GM19468 (cell line): ENCODE measurements at regions not wholly inside any gene's neighbourhood (a gene's known extent, or its start where the extent isn't known, plus 50 kb on each side); places are given as distances from the start of the nearest gene placed in this dataset.

Experiments
- ATAC-seq: cut with Tn5 transposase; IDR thresholded peaks from one replicate; pipeline ENCODE4 v1.9.1; 2021; ENCODE audit warnings: mild to moderate bottlenecking, moderate library complexity, moderate number of reproducible peaks; ENCODE audit not compliant: unreplicated experiment; ENCODE audit errors: extremely low read depth

GRCh38 chr15:66923438-66923881, 141.9 kb upstream of the SMAD3 start:
- ATAC-seq, result no peak

- no peak for ATAC-seq
Observed at GRCh38 chr15:66924889-66925288, 140.5 kb upstream of the SMAD3 start.

- ATAC-seq, result no peak
Observed at GRCh38 chr15:66925721-66926120, 139.7 kb upstream of the SMAD3 start.

GRCh38 chr15:66927201-66928077, 138.0 kb upstream of the SMAD3 start:
- no peak for ATAC-seq

- ATAC-seq, result no peak
Observed at GRCh38 chr15:66928101-66928500, 137.3 kb upstream of the SMAD3 start.

GRCh38 chr15:66928784-66929183, 136.6 kb upstream of the SMAD3 start:
- no peak for ATAC-seq

- ATAC-seq, result no peak
Observed at GRCh38 chr15:66929843-66930402, 135.5 kb upstream of the SMAD3 start.

- no peak for ATAC-seq
Observed at GRCh38 chr15:66931768-66932633, 133.4 kb upstream of the SMAD3 start.

- no peak for ATAC-seq
Observed at GRCh38 chr15:66932634-66933024, 132.8 kb upstream of the SMAD3 start.

- ATAC-seq, result no peak
Observed at GRCh38 chr15:66933932-66934867, 131.2 kb upstream of the SMAD3 start.

GRCh38 chr15:66934868-66935520, 130.4 kb upstream of the SMAD3 start:
- ATAC-seq, result no peak

- no peak for ATAC-seq
Observed at GRCh38 chr15:66935688-66936087, 129.7 kb upstream of the SMAD3 start.

GRCh38 chr15:66936109-66936860, 129.1 kb upstream of the SMAD3 start:
- ATAC-seq, result no peak

GRCh38 chr15:66936861-66937582, 128.4 kb upstream of the SMAD3 start:
- no peak for ATAC-seq

GRCh38 chr15:66937588-66937987, 127.8 kb upstream of the SMAD3 start:
- ATAC-seq, result no peak

GRCh38 chr15:66938114-66938830, 127.1 kb upstream of the SMAD3 start:
- ATAC-seq, result no peak

GRCh38 chr15:66939016-66939415, 126.4 kb upstream of the SMAD3 start:
- no peak for ATAC-seq
